ENCODE measurements at regions not wholly inside any gene's neighbourhood (a gene's known extent, or its start where the extent isn't known, plus 50 kb on each side); places are given as distances from the start of the nearest gene placed in this dataset.

DNA sequence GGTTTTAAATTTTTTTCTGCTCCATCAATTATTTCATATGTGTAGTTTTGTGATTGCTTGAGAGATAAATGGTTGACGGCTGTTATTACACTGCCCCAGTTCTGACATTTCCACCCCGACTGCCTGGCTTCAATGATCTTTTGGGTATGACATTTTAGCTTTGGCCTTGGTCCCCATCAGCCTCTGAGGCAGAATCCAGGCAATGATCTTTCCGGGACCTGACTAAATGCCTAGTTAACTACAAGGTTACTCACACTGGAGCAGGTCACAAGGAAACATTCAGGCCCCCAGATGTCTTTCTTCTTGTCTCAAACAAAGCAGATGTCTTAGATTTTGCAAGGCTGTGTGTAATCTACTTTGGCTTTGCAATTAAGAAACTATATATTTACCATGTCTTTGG, 61.1 kb upstream of the TMCO5A start:
- DNase-seq (ENCODE audit: low read depth), result peak; percentile 29

- DNase-seq (ENCODE audit: low read depth), result no peak
Observed at GRCh38 chr15:37876900-37877299, 57.5 kb upstream of the TMCO5A start.

- peak; percentile 90 for DNase-seq (ENCODE audit: low read depth)
Observed at GRCh38 chr15:37877851-37878741, 56.3 kb upstream of the TMCO5A start.

DNA sequence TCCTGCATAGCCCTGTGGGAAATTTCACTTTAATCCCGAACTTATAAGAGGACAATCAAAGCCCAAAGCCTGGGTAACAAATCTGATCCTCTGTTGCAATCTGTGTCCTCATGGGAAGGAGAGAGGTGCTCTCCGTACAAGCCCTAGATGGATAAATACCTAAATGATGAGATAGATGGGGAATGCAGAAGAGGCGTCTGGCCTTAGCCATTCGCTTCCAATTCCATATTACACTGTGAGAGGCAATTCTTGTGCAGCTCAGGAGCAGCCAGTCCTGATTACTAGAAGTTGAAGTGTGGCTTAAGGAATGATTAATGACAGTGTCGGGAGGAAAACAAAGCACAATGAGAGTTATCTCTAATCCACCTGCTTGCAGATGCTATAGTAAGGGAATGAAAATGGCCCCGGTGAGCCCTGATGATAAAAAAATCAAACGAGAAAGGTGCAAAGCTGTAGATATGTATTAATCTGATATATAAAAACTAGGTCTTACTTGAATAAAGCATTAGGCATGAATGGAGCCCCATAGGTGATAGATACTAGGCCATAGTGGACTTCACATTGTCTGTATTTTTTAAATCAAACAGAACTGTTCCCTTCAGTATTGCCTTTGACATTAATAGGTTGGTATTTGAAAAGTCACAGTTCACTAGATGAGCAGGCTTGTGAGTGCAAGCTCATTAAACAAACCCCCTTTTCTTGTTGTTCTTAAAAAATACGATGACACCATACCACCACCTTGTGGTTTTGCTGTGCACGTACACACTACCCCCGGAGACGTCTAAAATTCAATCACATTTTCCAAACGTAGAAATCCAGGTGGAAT, 54.2 kb upstream of the TMCO5A start:
- peak; percentile 72 for DNase-seq (ENCODE audit: low read depth)

DNA sequence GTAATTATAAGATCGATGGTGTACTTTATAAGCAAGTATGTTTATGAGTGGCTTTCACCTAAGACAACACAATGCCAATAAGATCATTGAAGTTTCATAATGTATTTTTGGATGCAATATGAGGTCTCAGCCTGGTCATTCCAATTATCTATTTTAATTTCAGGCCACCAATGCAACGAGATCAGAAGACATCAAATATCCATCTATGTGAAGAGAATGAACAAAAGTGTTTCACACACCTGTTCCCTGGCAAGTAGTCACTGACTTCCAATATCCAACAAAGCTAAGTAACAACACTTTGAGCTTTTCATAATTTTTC, 53.6 kb upstream of the TMCO5A start:
- DNase-seq (ENCODE audit: low read depth), result no peak

DNA sequence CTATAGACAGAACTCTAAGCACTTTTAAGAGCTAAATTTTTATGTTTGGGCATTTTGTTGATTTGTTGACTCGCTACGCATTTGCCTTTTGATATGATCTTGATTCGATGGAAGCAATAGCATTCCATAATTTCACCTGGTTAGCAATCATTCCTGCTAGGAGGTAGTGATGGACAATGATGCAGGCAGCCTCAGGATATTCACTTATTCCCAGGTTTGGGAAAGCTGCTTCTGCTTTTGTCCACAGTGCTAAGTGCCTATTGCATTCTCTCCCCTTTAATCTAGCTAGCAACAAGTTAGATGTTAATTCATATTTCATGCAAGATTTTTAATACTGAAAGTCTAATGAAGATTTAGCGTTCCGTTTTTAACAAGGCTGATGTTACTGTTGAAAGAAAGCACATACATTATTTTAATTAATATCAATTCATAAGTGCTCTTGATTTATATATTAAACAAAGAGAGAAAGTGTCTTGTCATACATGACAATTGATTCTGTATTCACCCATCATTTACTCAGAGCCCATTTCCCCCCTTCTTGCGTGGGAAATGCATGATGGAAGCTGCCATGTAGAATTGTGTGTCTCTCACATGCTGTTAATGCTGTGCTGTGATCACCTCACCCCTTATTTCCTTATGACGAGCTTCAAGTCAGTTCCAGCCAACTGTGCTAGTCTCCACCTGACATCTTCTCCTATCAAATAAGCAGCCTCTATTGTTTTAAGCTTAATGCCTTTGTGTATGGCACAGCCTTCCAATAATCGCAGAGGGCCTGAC, 53.0 kb upstream of the TMCO5A start:
- no peak for DNase-seq (ENCODE audit: low read depth)

GRCh38 chr15:37882640-37883039, 51.8 kb upstream of the TMCO5A start:
- no peak for DNase-seq (ENCODE audit: low read depth)
